NCI-H748 (cell line): ENCODE measurements at regions not wholly inside any gene's neighbourhood (a gene's known extent, or its start where the extent isn't known, plus 50 kb on each side); places are given as distances from the start of the nearest gene placed in this dataset.
A peak's percentile ranks its signal among the peaks of the same experiment; 100 is the strongest.

Source experiments
- DNase-seq: peaks from one replicate; lab custom pipeline; 2025; ENCODE audit not compliant: unreplicated experiment; lab: John Stamatoyannopoulos, UW

GRCh38 chr18:66759050-66759828, 155.3 kb upstream of the CDH19 start:
- DNase-seq: no peak

DNA sequence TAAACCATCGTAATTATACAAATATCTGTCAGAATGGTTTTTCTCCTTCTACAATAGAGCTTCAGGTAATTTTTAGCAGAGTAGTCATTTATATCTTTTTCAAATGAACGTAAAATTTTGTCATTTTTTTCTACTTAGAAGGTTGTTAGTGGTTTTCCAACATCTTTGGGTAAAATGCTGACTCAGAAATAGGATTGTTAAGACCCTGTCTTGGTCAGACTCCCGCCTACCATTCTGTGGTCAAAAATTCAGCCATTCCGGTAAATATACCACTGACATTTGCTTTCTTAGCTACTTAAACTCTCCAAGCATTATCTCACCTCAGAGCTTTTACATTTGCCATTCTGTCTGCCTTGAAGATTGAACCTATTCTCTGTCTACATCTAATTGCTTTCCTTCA, 154.1 kb upstream of the CDH19 start:
- no peak for DNase-seq

GRCh38 chr18:66754335-66754734, 150.4 kb upstream of the CDH19 start:
- DNase-seq: no peak

DNA sequence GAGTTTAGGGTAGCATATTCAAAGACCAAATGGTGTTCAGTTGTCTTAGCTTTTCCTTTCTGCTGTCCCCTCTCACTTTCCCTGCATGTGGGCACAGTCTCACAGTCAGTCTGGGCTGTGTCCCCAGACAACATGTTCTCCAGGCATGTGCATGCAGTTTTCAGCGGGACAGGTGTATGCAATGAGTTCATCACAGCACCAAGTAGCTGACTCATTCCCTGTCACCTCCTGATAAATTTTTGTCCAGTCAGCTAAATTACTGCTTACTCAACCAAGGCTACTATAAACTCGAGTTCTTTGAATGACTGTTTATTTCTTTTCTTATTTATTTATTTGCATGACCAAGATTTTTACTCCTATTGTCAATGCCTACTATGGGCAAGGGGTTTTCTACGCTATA, 148.8 kb upstream of the CDH19 start:
- DNase-seq: no peak

DNA sequence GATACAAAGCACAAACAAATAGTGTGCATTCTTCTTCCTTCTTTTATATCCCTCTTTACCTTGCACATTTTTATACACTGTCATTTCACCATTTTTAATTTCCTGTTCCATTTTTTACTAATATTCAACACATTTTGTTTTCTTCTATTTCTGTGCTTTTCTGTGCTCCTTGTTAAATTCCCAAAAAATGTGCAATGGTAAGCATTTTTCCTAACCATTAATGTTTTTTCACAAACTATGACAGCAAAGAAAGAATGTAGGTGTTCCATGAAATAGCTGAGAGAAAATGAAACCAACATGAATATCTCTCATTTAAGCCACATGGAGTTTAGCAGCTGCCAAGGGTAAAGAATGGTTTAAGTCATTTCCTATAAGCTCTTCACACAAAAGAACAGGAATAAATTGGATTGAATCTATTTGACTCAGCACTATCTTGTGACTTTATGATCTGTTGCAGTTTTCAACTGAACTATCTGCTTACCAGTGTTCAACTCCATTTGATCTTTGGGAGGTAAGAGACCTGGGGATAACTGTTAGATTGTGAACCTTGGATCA, 145.7 kb upstream of the CDH19 start:
- DNase-seq: no peak

GRCh38 chr18:66749030-66749429, 145.1 kb upstream of the CDH19 start:
- DNase-seq: peak; percentile 51

DNA sequence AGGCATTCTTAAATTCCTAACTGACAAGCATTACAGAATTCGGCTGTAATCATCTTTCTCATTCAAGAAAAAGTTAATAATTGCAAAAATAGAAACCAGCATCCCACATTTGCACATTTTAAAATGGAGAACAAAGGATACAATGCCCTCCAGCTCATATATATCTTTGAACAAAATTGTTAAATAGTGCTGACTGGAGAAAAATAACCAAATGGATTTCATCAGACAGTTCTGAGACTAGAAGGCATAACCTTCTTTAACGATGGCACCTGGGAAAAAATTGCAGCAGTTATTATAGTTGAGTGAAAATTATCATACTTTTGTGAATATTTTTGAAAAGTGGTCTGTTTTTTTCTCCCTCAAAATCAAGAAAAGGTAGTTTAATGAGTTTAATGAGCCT, 138.9 kb upstream of the CDH19 start:
- DNase-seq: no peak

GRCh38 chr18:66735933-66736332, 132.0 kb upstream of the CDH19 start:
- no peak for DNase-seq

- no peak for DNase-seq
Observed at GRCh38 chr18:66734451-66734850, 130.6 kb upstream of the CDH19 start.

- DNase-seq: no peak
Observed at GRCh38 chr18:66731890-66732289, 128.0 kb upstream of the CDH19 start.

DNA sequence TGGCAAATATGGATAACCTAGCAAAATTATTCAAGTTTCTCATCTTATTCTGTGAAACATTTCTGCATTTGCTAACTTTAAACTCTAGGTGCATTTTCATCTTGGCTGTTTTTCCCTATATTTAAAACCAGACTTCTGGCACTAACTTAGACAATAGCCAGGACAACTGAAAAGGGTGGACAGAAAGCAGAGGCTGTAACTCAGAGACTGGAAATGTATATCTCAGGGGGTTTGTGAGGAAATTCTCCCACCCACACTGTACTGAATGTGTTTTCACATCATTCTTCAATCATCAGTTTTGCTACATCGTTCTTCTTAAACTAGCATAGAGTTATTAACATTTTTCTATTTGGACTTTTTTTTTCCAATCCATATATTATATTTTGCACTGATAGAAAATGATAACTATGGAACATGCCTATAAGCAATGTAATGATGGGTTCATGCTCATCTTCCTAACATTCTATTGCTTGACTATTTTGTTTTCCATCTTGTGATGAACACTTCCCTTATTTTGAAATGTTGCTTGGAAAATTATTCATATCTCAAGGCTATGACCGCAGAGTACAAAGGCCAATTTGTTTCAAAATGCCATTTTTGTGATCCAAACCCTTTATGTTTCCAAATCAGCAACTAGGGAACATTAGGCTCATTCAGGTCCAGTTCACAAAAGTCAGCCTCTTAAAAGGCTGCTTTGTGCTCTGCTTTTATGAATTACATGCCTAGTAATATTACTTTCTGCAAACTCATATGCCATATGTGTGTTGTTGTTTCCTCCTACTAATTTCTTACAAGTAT, 125.8 kb upstream of the CDH19 start:
- DNase-seq: no peak

DNA sequence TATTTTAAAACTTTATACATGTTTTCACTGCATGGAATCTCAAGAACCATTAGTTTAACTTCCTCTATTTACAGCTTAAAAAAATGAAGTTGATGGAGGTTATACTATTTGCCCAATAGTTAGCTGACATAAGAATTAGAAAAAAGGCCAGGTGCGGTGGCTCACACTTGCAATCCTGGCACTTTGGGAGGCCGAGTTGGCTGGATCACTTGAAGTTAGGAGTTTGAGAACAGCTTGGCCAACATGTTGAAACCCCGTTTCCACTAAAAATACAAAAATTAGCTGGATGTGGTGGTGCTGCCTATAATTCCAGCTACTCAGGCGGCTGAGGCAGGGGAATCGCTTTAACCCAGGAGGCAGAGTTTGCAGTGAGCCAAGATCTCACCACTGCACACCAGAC, 125.1 kb upstream of the CDH19 start:
- DNase-seq: no peak

GRCh38 chr18:66727991-66728390, 124.1 kb upstream of the CDH19 start:
- DNase-seq: no peak

DNA sequence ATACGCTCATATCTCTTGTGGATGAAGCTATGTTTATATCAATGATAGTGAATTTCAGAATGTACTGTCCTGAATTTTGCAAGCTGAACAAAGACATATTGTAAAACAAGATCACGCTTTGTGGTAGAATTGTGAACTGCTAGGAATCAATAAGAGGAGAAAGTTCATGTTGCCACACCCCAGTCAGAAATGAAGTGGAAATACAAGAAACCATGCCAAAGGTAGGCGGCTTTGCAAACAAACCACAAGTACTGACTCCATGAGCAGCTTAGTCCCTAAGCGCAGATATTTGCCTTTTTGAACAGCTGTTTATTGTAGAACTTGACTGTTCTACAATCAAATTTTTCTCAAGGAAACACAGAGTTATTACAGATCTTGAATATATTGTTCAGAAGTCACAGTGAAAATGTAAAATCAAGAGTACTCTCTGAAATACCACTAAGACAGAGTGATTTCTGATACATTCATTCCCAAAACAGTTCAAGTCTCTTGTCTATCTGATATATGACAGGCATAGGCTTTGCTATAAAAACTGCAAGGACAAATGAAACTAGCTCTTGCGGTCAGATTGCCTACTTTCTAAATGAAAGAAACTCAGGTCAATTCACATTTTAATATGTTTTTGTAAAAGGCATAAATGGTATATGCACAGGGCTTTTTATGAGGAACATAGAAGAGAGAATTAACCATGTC, 120.9 kb upstream of the CDH19 start:
- peak; percentile 53 for DNase-seq

GRCh38 chr18:66722671-66723070, 118.8 kb upstream of the CDH19 start:
- DNase-seq: no peak

- no peak for DNase-seq
Observed at GRCh38 chr18:66708646-66709045, 104.8 kb upstream of the CDH19 start.

DNA sequence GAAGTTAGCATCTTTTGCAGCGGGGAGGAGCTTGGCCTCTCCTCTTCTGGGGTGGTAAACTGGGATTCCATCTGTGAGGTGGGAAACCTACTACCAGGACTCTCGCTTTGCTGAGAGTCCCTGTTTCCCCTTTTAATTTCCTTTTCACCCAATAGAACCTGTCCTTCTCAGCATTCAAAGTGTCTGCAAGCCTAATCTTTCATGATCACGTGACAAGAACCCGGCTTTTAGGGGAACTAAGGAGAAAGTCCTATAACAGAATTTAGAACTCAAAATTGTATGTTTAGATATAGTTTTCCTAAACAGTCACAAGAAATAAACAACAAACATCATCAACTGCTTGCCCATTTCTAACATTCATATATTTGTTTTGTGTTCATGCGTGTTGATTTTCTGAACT, 103.6 kb upstream of the CDH19 start:
- no peak for DNase-seq

DNA sequence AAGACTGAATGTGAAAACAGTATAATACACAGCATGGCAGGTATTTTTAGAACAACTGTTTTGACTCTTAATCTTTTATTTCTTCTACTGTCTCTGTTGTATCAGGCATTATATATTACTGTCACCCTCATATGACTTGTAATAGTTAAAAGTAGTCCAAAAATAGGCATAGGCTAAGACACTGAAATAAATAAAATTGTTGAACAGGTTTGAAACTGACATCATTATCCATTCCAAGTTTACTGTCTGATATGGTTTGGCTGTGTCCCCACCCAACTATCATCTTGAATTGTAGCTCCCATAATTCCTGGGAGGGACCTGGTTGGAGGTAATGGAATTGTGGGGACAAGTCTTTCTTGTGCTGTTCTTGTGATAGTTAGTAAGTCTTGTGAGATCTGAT, 91.4 kb upstream of the CDH19 start:
- no peak for DNase-seq

DNA sequence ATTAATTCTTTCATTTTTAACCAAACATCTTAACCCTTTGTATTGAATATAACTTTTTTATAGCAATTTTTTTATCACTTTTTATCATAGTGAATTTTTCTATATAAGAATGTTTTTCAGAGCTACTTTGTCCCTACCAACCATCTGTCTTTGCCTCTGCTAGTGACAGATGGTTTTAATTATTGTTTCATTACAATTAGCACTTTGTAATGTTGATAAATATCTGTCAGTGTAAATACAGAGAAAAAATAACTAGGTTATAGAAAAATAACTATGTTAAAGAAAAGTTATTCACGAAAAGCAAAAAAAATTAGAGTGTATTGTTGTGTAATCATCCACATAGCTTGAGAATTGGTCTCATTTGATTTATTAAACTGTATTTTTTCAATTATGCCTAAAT, 91.0 kb upstream of the CDH19 start:
- DNase-seq: no peak

DNA sequence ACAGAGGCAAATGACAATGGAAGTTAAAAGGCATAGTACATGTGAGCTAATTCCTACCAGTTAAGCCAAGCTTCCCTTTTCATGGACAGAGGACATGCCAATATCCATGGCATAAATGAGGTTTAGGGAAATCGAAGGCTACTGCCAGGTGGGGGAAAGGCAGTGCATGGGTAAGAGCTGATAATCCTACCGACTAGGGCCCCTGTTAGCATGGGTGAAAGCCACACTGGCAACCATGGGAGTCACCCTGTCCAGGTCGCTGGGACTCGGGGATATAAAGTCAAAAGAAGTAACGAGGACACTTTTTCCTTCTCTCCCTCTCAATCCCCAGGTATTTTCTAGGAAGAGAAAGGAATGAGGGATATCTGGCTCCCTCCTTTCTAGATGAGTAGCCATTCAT, 83.7 kb upstream of the CDH19 start:
- DNase-seq: no peak

GRCh38 chr18:66682855-66683322, 79.0 kb upstream of the CDH19 start:
- DNase-seq: peak; percentile 70
